ENCODE measurements at regions not wholly inside any gene's neighbourhood (a gene's known extent, or its start where the extent isn't known, plus 50 kb on each side); places are given as distances from the start of the nearest gene placed in this dataset.

DNA sequence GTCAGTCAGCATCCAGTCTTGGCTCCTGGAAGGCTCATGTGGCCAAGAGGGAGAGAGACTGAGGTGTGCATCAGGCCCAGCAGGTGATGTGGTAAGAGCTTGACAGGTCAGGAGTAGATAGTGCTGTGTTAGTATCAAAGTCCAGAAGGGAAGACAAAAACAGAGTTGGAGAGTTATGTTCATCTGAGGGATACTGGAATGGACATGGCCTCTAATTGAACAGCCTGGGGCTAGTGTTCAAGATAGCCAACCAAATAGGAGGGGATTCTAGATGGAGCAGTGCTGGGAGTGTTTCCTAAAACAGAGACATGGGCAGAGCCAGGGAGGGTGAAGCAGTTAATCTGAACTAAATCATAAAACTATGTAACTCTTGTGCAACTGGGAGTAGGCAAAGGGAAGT lies 120.7 kb upstream of the MARK1 start:
- Mint-ChIP-seq H3K27ac (no peak overlapping the region), H3K27me3 (ENCODE audit: insufficient read depth, low read depth, poor library complexity) (peaks cover 4% of the 10 kb centered on the region)
- no peaks in the 10 kb centered on the region for H4K20me1 ChIP-seq (replicated peaks; ENCODE audit: insufficient read depth)

DNA sequence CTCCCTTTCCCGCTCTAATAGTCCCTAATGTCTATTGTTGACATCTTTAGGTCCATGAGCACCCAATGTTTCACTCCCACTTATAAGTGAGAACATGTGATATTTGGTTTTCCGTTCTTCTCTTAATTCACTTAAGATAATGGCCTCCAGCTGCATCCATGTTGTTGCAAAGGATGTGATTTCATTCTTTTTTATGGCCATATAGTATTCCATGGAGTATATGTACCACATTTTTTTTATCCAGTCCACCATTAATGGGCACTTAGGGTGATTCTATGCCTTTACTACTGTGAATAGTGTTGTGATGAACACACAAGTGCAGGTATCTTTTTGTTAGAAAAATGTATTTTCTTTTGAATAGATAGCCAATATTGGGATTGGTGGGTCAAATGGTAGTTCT lies 126.0 kb upstream of the RAB3GAP2 start:
- H3F3A ChIP-seq (replicated peaks; ENCODE audit: low read depth), result no peaks in the 10 kb centered on the region
- Mint-ChIP-seq H3K9me3 (no peaks in the 10 kb centered on the region), H3K4me3 (no peak overlapping the region), H3K36me3 (ENCODE audit: low read depth) (no peaks in the 10 kb centered on the region), H3K27me3 (ENCODE audit: insufficient read depth, low read depth, poor library complexity) (peaks cover 2% of the 10 kb centered on the region), H3K4me1 (no peaks in the 10 kb centered on the region), H3K27ac (no peak overlapping the region)
- no peaks in the 10 kb centered on the region for H3K27me3 ChIP-seq (ENCODE audit: insufficient read depth)
- no peaks in the 10 kb centered on the region for H3K79me2 ChIP-seq (replicated peaks; ENCODE audit: insufficient read depth)
- no peaks in the 10 kb centered on the region for H3K36me3 ChIP-seq (ENCODE audit: insufficient read depth)
- DNase-seq (ENCODE audit: low spot score) (no peak), ATAC-seq (no peak)
- H3K27ac ChIP-seq (ENCODE audit: low read depth), result no peak overlapping the region
- no peak overlapping the region for H2AFZ ChIP-seq
- no peak overlapping the region for H3K4me3 ChIP-seq
- no peaks in the 10 kb centered on the region for H4K20me1 ChIP-seq (replicated peaks; ENCODE audit: insufficient read depth)
- H3K4me2 ChIP-seq, result no peak overlapping the region
- H3K4me1 ChIP-seq (ENCODE audit: insufficient read depth), result no peaks in the 10 kb centered on the region
- 0 out of 2 replicates have a peak, but pooled peaks cover 3% of the 10 kb centered on the region for H3K9me2 ChIP-seq (ENCODE audit: insufficient read depth)
- no peak for TF ChIP-seq ZNF331 (CRISPR knock-in tag; IDR thresholded peaks at IDR 0.05; ENCODE audit: low read depth)
- no peak for TF ChIP-seq POLR2AphosphoS5 (IDR thresholded peaks at IDR 0.05; ENCODE audit: low read depth)
- TF ChIP-seq EZH2 (IDR thresholded peaks at IDR 0.05; ENCODE audit: low read depth, unreplicated experiment), result no peak
- TF ChIP-seq, protein P1, sequence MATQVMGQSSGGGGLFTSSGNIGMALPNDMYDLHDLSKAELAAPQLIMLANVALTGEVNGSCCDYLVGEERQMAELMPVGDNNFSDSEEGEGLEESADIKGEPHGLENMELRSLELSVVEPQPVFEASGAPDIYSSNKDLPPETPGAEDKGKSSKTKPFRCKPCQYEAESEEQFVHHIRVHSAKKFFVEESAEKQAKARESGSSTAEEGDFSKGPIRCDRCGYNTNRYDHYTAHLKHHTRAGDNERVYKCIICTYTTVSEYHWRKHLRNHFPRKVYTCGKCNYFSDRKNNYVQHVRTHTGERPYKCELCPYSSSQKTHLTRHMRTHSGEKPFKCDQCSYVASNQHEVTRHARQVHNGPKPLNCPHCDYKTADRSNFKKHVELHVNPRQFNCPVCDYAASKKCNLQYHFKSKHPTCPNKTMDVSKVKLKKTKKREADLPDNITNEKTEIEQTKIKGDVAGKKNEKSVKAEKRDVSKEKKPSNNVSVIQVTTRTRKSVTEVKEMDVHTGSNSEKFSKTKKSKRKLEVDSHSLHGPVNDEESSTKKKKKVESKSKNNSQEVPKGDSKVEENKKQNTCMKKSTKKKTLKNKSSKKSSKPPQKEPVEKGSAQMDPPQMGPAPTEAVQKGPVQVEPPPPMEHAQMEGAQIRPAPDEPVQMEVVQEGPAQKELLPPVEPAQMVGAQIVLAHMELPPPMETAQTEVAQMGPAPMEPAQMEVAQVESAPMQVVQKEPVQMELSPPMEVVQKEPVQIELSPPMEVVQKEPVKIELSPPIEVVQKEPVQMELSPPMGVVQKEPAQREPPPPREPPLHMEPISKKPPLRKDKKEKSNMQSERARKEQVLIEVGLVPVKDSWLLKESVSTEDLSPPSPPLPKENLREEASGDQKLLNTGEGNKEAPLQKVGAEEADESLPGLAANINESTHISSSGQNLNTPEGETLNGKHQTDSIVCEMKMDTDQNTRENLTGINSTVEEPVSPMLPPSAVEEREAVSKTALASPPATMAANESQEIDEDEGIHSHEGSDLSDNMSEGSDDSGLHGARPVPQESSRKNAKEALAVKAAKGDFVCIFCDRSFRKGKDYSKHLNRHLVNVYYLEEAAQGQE (IDR thresholded peaks at IDR 0.05; ENCODE audit: unreplicated experiment), result no peak
- TF ChIP-seq, protein P2, sequence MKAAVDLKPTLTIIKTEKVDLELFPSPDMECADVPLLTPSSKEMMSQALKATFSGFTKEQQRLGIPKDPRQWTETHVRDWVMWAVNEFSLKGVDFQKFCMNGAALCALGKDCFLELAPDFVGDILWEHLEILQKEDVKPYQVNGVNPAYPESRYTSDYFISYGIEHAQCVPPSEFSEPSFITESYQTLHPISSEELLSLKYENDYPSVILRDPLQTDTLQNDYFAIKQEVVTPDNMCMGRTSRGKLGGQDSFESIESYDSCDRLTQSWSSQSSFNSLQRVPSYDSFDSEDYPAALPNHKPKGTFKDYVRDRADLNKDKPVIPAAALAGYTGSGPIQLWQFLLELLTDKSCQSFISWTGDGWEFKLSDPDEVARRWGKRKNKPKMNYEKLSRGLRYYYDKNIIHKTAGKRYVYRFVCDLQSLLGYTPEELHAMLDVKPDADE (IDR thresholded peaks at IDR 0.05), result no peak
- TF ChIP-seq CREB1 (CRISPR knock-in tag; IDR thresholded peaks at IDR 0.05; ENCODE audit: low read depth), result no peak

More for the DNA sequence above, 120.7 kb upstream of the MARK1 start:
- Histone ChIP-seq H3K27me3 (ENCODE audit: insufficient read depth) (no peaks in the 10 kb centered on the region), H3K79me2 (replicated peaks; ENCODE audit: insufficient read depth) (no peaks in the 10 kb centered on the region), H3K4me1 (ENCODE audit: insufficient read depth) (peaks cover 22% of the 10 kb centered on the region), H2AFZ (no peak overlapping the region), H3K36me3 (ENCODE audit: insufficient read depth) (no peaks in the 10 kb centered on the region), H3K4me2 (no peak overlapping the region), H3F3A (replicated peaks; ENCODE audit: low read depth) (no peaks in the 10 kb centered on the region), H3K27ac (ENCODE audit: low read depth) (no peak overlapping the region), H3K4me3 (no peak overlapping the region), H3K9me2 (ENCODE audit: insufficient read depth) (0 out of 2 replicates have a peak, but pooled peaks cover 6% of the 10 kb centered on the region)
- H3K4me3 Mint-ChIP-seq, result no peak overlapping the region
- no peak for DNase-seq (ENCODE audit: low spot score)
- H3K4me1 Mint-ChIP-seq, result peaks cover 28% of the 10 kb centered on the region
- no peak for ATAC-seq
- TF ChIP-seq, protein P3, sequence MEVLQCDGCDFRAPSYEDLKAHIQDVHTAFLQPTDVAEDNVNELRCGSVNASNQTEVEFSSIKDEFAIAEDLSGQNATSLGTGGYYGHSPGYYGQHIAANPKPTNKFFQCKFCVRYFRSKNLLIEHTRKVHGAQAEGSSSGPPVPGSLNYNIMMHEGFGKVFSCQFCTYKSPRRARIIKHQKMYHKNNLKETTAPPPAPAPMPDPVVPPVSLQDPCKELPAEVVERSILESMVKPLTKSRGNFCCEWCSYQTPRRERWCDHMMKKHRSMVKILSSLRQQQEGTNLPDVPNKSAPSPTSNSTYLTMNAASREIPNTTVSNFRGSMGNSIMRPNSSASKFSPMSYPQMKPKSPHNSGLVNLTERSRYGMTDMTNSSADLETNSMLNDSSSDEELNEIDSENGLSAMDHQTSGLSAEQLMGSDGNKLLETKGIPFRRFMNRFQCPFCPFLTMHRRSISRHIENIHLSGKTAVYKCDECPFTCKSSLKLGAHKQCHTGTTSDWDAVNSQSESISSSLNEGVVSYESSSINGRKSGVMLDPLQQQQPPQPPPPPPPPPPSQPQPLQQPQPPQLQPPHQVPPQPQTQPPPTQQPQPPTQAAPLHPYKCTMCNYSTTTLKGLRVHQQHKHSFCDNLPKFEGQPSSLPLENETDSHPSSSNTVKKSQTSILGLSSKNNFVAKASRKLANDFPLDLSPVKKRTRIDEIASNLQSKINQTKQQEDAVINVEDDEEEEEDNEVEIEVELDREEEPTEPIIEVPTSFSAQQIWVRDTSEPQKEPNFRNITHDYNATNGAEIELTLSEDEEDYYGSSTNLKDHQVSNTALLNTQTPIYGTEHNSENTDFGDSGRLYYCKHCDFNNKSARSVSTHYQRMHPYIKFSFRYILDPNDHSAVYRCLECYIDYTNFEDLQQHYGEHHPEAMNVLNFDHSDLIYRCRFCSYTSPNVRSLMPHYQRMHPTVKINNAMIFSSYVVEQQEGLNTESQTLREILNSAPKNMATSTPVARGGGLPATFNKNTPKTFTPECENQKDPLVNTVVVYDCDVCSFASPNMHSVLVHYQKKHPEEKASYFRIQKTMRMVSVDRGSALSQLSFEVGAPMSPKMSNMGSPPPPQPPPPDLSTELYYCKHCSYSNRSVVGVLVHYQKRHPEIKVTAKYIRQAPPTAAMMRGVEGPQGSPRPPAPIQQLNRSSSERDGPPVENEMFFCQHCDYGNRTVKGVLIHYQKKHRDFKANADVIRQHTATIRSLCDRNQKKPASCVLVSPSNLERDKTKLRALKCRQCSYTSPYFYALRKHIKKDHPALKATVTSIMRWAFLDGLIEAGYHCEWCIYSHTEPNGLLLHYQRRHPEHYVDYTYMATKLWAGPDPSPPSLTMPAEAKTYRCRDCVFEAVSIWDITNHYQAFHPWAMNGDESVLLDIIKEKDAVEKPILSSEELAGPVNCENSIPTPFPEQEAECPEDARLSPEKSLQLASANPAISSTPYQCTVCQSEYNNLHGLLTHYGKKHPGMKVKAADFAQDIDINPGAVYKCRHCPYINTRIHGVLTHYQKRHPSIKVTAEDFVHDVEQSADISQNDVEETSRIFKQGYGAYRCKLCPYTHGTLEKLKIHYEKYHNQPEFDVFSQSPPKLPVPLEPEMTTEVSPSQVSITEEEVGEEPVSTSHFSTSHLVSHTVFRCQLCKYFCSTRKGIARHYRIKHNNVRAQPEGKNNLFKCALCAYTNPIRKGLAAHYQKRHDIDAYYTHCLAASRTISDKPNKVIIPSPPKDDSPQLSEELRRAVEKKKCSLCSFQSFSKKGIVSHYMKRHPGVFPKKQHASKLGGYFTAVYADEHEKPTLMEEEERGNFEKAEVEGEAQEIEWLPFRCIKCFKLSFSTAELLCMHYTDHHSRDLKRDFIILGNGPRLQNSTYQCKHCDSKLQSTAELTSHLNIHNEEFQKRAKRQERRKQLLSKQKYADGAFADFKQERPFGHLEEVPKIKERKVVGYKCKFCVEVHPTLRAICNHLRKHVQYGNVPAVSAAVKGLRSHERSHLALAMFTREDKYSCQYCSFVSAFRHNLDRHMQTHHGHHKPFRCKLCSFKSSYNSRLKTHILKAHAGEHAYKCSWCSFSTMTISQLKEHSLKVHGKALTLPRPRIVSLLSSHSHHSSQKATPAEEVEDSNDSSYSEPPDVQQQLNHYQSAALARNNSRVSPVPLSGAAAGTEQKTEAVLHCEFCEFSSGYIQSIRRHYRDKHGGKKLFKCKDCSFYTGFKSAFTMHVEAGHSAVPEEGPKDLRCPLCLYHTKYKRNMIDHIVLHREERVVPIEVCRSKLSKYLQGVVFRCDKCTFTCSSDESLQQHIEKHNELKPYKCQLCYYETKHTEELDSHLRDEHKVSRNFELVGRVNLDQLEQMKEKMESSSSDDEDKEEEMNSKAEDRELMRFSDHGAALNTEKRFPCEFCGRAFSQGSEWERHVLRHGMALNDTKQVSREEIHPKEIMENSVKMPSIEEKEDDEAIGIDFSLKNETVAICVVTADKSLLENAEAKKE (CRISPR knock-in tag; IDR thresholded peaks at IDR 0.05), result no peak
- H3K36me3 Mint-ChIP-seq (ENCODE audit: low read depth), result peaks cover 8% of the 10 kb centered on the region
- H3K9me3 Mint-ChIP-seq, result peaks cover 10% of the 10 kb centered on the region

Measured in GM23338 (cell line).